HCT116 (cell line): ENCODE measurements at regions not wholly inside any gene's neighbourhood (a gene's known extent, or its start where the extent isn't known, plus 50 kb on each side); places are given as distances from the start of the nearest gene placed in this dataset.

ENCODE experiments used
- ATAC-seq: fragments of 200-7000 bp; cut with Tn5 transposase; 2 replicates; pipeline ENCODE4 v1.9.1; 2020; ENCODE audit warnings: mild to moderate bottlenecking, moderate library complexity
- BruUV-seq: library from RNA; stranded (reverse); fragments of 400-500 nt; replicated peaks from 2 replicates; lab custom pipeline; 2021; lab: Mats Ljungman, UMichigan
- CTCF ChIA-PET: fragments of 300-600 bp; sonication (Branson Sonifier 250); formaldehyde crosslinking; loops from one replicate; lab custom pipeline; 2021; ENCODE audit warnings: antibody characterized with exemption; lab: Charles Lee
- POLR2A ChIA-PET: fragments of 300-600, 350-600 bp; sonication (Branson Sonifier 250); formaldehyde crosslinking; loops from one replicate; lab custom pipeline; 2021; ENCODE audit warnings: antibody characterized with exemption; lab: Charles Lee
- RAD21 ChIA-PET, 2 experiments: fragments of 300-600 bp; sonication (Branson Sonifier 250); formaldehyde crosslinking; loops; one replicate each; lab custom pipeline; 2023; ENCODE audit warnings: low total read pairs in 2 of 2; ENCODE audit not compliant: uncharacterized antibody in 2 of 2, unreplicated experiment in 2 of 2, low non-redundant PET in 1 of 2; lab: Charles Lee
- DNase-seq: peaks from one replicate; pipeline ENCODE4 v3.0.0-alpha.2; 2010; ENCODE audit warnings: low read depth, low spot score
- H2AFZ ChIP-seq: fragments of 200-600 bp; shearing (Covaris generic), sonication (generic); 2 replicates; pipeline ENCODE4 v1.6.1; 2017; ENCODE audit warnings: low read depth, mixed run types, mixed read lengths, antibody characterized with exemption, low read length; ENCODE audit not compliant: poor library complexity, severe bottlenecking
- H3K27ac ChIP-seq: 2 replicates; pipeline ENCODE4 v1.5.1; 2012; ENCODE audit warnings: low read depth, low read length
- H3K27me3 ChIP-seq: fragments of 200-600 bp; sonication (generic); 2 replicates; pipeline ENCODE4 v1.6.1; 2016; ENCODE audit warnings: mixed run types, low read length, mixed read lengths; ENCODE audit not compliant: insufficient read depth
- H3K36me3 ChIP-seq, 2 experiments: fragments of 200-500 bp in 1 of 2; fragments of 200-600 bp in 1 of 2; sonication (Bioruptor generic) in 1 of 2; sonication (generic) in 1 of 2; 2 replicates each; pipeline versions ENCODE4 v1.5.1 to v1.6.1; 2014 to 2016; ENCODE audit warnings: low read length in 2 of 2, inconsistent platforms in 1 of 2, mixed read lengths in 1 of 2, mixed run types in 1 of 2; ENCODE audit not compliant: insufficient read depth in 2 of 2, control insufficient read depth in 1 of 2
- H3K4me1 ChIP-seq, 2 experiments: fragments of 200-600 bp in 1 of 2; sonication (generic) in 1 of 2; 2 replicates each; pipeline versions ENCODE4 v1.5.1 to v1.6.1; 2012 to 2017; ENCODE audit warnings: low read length in 2 of 2, inconsistent platforms in 1 of 2, mild to moderate bottlenecking in 1 of 2, mixed read lengths in 1 of 2, mixed run types in 1 of 2, moderate library complexity in 1 of 2; ENCODE audit not compliant: insufficient read depth in 2 of 2, control insufficient read depth in 1 of 2
- H3K4me2 ChIP-seq: fragments of 200-600 bp; sonication (generic); 2 replicates; pipeline ENCODE4 v1.6.1; 2017; ENCODE audit warnings: mixed run types, low read length, mixed read lengths
- H3K4me3 ChIP-seq, 2 experiments: fragments of 200-600 bp in 1 of 2; sonication (generic) in 1 of 2; replicated peaks in 1 of 2; 2 replicates each; pipeline ENCODE4 v1.5.1; 2011 to 2016; ENCODE audit warnings: low read length in 2 of 2, control low read depth in 1 of 2, low read depth in 1 of 2, mild to moderate bottlenecking in 1 of 2, mixed read lengths in 1 of 2, mixed run types in 1 of 2
- H3K79me2 ChIP-seq: fragments of 200-600 bp; sonication (generic); 2 replicates; pipeline ENCODE4 v1.6.1; 2017; ENCODE audit warnings: mild to moderate bottlenecking, mixed run types, low read length, moderate library complexity, mixed read lengths; ENCODE audit not compliant: insufficient read depth
- H3K9ac ChIP-seq: fragments of 200-600 bp; sonication (generic); 2 replicates; pipeline ENCODE4 v1.6.1; 2016; ENCODE audit warnings: low read length, mixed read lengths
- H3K9me2 ChIP-seq: fragments of 200-600 bp; sonication (generic), shearing (Covaris generic); 2 replicates; pipeline ENCODE4 v1.6.1; 2017; ENCODE audit warnings: mixed run types, mild to moderate bottlenecking, moderate library complexity; ENCODE audit not compliant: insufficient read depth
- H3K9me3 ChIP-seq, 2 experiments: fragments of 200-500 bp in 1 of 2; fragments of 200-600 bp in 1 of 2; sonication (Bioruptor generic) in 1 of 2; sonication (generic) in 1 of 2; 2 replicates each; pipeline ENCODE4 v1.6.1; 2014 to 2017; ENCODE audit warnings: low read length in 2 of 2, mixed read lengths in 2 of 2, inconsistent platforms in 1 of 2, low read depth in 1 of 2, mild to moderate bottlenecking in 1 of 2, mixed run types in 1 of 2, moderate library complexity in 1 of 2; ENCODE audit not compliant: control insufficient read depth in 1 of 2, insufficient read depth in 1 of 2
- H4K20me1 ChIP-seq: fragments of 200-600 bp; sonication (generic), shearing (Covaris generic); 2 replicates; pipeline ENCODE4 v1.6.1; 2017; ENCODE audit warnings: mixed run types, mild to moderate bottlenecking, moderate library complexity; ENCODE audit not compliant: insufficient read depth
- ATF3 ChIP-seq: IDR thresholded peaks from 2 replicates; pipeline ENCODE4 v1.6.1; 2012
- CEBPB ChIP-seq: IDR thresholded peaks from 2 replicates; pipeline ENCODE4 v1.6.1; 2012; ENCODE audit warnings: low read depth
- ELF1 ChIP-seq: IDR thresholded peaks from 2 replicates; pipeline ENCODE4 v1.6.1; 2012; ENCODE audit warnings: low read depth, borderline replicate concordance
- EZH2phosphoT487 ChIP-seq: fragments of 200-600 bp; IDR thresholded peaks from 2 replicates; pipeline ENCODE4 v1.6.1; 2018; ENCODE audit warnings: antibody characterized with exemption, borderline replicate concordance
- FOSL1 ChIP-seq: IDR thresholded peaks from 2 replicates; pipeline ENCODE4 v1.6.1; 2012; ENCODE audit warnings: low read depth
- RAD21 ChIP-seq: IDR thresholded peaks from 2 replicates; pipeline ENCODE4 v1.6.1; 2012; ENCODE audit warnings: low read depth, mild to moderate bottlenecking
- REST ChIP-seq: IDR thresholded peaks from 2 replicates; pipeline ENCODE4 v1.6.1; 2012; ENCODE audit warnings: low read depth
- SIN3A ChIP-seq: IDR thresholded peaks from 2 replicates; pipeline ENCODE4 v1.6.1; 2012; ENCODE audit warnings: low read depth
- SP1 ChIP-seq: IDR thresholded peaks from 2 replicates; pipeline ENCODE4 v1.6.1; 2012; ENCODE audit warnings: low read depth
- TCF7L2 ChIP-seq: IDR thresholded peaks from 2 replicates; pipeline ENCODE4 v1.7.0; 2011; ENCODE audit warnings: borderline replicate concordance, inconsistent platforms; ENCODE audit not compliant: insufficient read depth, insufficient read length; ENCODE audit errors: extremely low read depth
- ZBTB33 ChIP-seq: IDR thresholded peaks from 2 replicates; pipeline ENCODE4 v1.6.1; 2011; ENCODE audit warnings: mild to moderate bottlenecking, low read length, moderate library complexity; ENCODE audit not compliant: insufficient replicate concordance; ENCODE audit errors: extremely low read depth
- ZFX ChIP-seq: fragments of 450-650 bp; IDR thresholded peaks from 2 replicates; pipeline ENCODE4 v1.6.1; 2017
- ZNF274 ChIP-seq: fragments of 200-500 bp; sonication (Bioruptor generic); IDR thresholded peaks from 2 replicates; pipeline ENCODE4 v1.6.1; 2014; ENCODE audit warnings: mild to moderate bottlenecking, low read depth, low read length, inconsistent platforms
- intact Hi-C: fragments of 100-400 bp; cut with micrococcal nuclease; formaldehyde crosslinking; loops from 2 replicates; pipeline ENCODE4 v1.10.0; 2022

- RAD21 ChIA-PET = no interaction called here
- POLR2A ChIA-PET = no interaction called here
- no peaks in the 10 kb centered on the region for H3K9me3 ChIP-seq
- CTCF ChIA-PET = no interaction called here
- H3K4me3 ChIP-seq = no peak overlapping the region
- ATAC-seq (no peak), DNase-seq (no peak)
- intact Hi-C loops = no loop called here
- H3K79me2 ChIP-seq = no peaks in the 10 kb centered on the region
- BruUV-seq = no TSS peak
- TF ChIP-seq ZNF274 = no peak
- no peak for TF ChIP-seq FOSL1
- TF ChIP-seq ZFX = no peak
- no peak for TF ChIP-seq EZH2phosphoT487
- TF ChIP-seq SP1 = no peak
- TF ChIP-seq CEBPB = no peak
- no peak for TF ChIP-seq TCF7L2
- no peak for TF ChIP-seq ELF1
- no peak for TF ChIP-seq REST
- TF ChIP-seq ZBTB33 = no peak
- no peak for TF ChIP-seq RAD21
- no peak for TF ChIP-seq SIN3A
- no peak for TF ChIP-seq ATF3
- no peaks in the 10 kb centered on the region for H3K27me3 ChIP-seq
- no peaks in the 10 kb centered on the region for H3K9me2 ChIP-seq
- no peak overlapping the region for H3K4me2 ChIP-seq
- no peak overlapping the region for H3K27ac ChIP-seq
- no peaks in the 10 kb centered on the region for H4K20me1 ChIP-seq
- no peaks in the 10 kb centered on the region for H3K4me1 ChIP-seq
- H3K9ac ChIP-seq = no peak overlapping the region
- H3K36me3 ChIP-seq = no peaks in the 10 kb centered on the region
- no peak overlapping the region for H2AFZ ChIP-seq
These were observed 1119.8 kb upstream of the INTU start for GRCh38 chr4:126512979-126513378.
